NCI-H69 (cell line): ENCODE measurements at regions not wholly inside any gene's neighbourhood (a gene's known extent, or its start where the extent isn't known, plus 50 kb on each side); places are given as distances from the start of the nearest gene placed in this dataset.
A peak's percentile ranks its signal among the peaks of the same experiment; 100 is the strongest.

Experiments used
- DNase-seq: peaks from one replicate; lab custom pipeline; 2025; lab: John Stamatoyannopoulos, UW

DNA sequence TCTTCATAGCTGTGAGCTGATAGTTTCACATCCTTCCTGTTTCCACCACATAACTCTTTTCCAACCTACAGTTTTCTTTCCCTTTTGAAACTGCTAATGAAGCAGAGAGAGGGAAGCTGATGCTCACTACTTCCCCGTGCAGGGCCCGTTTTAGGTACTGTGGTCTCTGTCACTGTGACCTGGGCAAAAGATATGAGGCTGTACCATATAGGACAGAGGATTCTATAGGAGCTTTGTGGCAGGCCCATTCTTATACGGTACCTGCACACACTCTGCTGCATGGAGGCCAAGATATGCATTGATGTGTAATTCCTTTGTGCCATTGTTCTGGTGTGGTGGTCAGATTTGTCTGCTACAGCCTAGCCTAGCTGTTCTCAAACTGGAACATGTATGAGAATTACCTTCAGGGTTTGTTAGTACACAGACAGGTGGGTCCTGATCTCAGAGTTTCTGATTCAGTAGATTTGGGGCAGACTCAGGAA, 577.3 kb downstream of the LMO7 start:
- no peak for DNase-seq

DNA sequence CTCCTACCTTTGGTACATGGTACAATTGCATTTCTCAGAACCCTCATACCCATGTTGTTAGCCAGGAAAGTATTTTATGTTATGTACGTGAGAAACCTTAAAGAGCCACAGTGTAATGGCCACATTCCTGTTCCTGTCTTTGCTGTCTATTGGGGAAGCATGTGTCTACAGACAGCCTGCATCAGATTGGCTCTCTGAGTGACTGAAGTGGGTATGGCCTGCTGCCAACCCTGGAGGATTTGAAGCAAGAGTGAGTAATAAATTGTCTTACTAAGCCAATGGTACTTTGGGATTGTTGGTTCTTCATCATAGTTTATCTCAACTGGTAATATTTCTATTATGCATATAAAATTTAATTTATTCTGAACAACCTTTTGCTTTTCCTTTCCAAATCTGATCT, 574.1 kb downstream of the LMO7 start:
- peak; percentile 5 for DNase-seq

DNA sequence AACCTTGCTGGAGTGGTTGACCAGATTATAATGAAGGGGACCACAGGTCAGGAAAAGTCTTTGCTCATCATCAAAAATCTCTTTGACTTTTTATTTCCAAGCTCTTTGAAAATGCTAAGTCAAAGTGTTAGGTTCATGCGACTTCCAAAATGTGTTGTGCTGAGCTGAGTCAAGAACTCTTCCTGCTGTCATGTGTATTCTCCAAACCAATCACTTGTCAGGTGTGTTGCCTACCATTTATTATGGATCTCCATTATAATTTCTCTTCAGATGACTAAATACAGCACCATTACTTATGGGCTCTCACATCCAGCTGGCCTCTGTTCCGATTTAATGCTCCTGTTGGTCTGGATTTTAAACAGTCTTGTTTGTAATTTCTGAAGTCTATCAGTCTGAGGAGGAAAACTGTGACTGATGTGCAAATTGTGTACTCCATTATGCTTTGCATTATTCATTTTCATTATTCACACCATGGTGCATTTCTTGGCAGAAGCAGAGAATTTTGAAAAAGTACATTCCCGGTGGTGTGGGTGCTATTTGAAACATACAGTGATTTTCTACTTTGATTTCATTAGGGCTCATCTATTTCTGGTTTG, 562.5 kb downstream of the LMO7 start:
- no peak for DNase-seq

- no peak for DNase-seq
Measured at GRCh38 chr13:76189882-76190519, 553.9 kb downstream of the LMO7 start.

GRCh38 chr13:76175961-76176725, 540.0 kb downstream of the LMO7 start:
- no peak for DNase-seq

DNA sequence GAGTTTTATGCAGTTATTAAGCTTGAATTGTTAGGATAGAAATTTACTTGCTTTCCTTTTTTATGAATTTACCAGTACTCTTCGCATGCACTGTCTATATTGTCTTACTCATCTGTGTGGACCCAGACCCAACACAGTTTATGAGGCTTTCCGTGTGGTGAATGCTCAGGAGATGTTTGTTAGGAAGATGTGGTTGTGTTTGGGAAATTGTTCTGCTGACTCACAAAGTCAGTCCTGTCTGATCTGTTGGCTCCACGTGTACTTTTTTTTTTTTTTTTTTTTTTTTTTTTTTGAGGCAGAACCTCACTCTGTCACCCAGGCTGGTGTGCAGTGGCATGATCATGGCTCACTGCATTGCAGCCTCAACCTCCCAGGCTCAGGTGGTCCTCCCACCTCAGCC, 532.5 kb downstream of the LMO7 start:
- DNase-seq = no peak

DNA sequence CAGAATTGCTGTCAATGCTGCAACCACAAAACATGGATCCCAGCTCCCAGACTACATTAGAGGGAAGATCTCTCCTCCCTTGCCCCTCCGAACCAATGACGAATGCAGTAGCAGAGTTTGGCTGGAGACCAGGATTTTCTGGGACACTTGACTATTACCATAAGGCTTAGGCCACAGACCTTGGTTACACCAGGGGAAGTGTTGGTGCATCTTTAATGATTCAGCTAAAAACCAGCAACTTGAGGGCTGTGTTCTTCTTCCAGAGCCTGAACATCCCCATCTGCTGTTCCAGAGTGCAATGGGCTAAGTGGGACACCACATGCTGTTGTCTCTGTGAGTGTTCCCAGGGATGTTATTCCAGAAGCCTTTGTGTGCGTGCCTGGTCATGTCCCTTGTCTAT, 528.2 kb downstream of the LMO7 start:
- peak; percentile 10 for DNase-seq

GRCh38 chr13:76163761-76164160, 527.6 kb downstream of the LMO7 start:
- no peak for DNase-seq

DNA sequence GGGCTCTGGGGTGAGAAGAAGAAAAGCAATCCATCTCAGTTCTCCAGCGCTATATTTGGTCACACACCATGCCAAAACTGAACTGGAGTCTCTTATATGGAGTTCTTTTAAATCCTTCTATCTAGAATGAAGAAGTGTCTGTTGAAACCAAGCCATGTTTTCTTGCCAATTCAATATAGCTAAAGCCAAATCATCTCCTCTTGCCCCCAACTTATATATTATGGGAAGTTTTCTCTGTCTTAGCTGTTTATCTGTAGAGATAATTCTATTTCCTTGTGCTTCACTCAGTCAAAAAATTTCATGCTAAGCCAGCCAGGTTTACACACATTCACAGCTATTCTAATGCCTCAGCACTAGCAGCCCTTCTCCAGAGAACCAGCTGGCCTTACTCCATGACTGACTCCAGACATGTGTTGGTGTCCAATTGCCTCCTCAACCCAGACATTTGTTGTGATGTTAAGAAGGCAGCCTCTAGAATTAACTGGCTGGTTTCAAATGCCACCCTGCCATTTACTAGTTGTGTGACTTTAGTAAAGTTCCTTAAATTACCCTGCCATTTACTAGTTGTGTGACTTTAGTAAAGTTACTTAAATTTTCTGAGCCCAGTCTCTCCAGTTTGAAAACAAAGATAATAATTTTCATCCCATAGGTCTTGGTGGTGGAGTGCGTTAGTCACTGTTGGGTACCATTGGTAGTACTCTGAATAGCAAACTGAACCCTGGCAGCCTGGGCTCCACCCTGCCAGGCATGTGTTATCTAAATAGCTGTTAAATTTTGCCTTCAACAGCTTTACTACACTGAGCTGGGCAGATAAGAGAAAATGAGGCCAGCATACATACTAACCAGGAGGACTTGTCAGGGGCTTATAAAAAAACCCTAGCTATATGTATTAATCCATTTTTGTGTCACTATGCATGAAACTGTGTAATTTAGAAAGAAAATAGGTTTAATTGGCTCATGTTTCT, 525.1 kb downstream of the LMO7 start:
- no peak for DNase-seq

GRCh38 chr13:76160506-76160905, 524.4 kb downstream of the LMO7 start:
- DNase-seq = no peak

- DNase-seq = no peak
Measured at GRCh38 chr13:76157926-76158325, 521.8 kb downstream of the LMO7 start.

DNA sequence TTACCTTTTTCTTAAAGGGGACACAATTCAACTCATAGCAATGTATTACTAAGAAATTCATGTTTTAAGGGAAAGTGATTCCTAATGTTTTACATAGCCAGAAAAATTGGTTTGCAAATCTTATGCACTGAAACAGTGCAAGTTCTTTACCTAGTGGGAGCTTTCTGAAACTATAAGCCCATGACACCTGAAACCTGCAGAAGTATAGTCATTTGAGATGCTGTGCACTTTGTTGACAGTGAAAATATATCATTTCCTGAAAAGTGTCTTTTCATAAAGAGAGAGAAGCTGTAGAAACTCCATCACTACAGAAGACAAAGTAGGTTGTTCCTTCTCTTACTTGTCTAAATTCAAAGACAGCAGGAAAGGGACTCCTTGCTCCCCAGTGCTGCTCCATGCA, 517.1 kb downstream of the LMO7 start:
- DNase-seq = no peak

DNA sequence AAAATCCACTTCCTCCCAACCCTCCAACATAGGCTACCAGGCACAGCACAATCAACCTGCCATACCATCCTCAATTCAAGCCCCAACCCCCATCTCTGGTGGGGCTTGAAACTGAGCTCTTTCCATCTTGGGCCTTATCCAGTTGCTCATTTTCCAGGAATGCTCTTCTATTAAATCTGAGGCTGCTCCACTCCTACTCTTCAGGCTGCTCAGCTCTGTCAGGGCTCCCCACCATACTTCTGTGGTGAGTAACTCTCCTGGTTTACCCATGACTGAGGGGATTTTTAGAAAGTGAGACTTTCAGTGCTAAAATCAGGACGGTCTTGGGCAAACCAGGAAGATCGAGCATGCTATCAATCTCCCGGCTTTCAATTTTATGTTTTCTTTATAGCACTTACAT, 512.8 kb downstream of the LMO7 start:
- peak; percentile 21 for DNase-seq

- DNase-seq = peak; percentile 55
Measured at GRCh38 chr13:76148374-76148773, 512.2 kb downstream of the LMO7 start.

DNA sequence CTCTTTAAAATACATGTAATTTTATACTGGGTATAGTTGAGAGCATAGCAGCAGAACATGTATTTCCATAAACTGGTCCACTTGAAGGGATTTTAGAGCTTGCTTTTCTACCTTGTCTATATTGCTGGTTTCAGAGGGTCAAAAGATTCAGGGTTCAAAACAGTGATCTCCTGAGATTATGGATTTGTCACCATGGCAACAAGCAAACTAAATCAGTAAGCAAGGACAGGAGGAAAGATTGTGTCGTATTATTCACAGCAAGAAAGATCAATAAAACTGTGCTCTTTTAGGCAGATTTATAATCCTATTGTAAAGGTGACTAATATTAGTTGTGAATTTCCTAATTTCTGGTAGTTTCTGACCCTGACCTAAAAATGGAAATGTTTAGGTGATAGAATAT, 496.4 kb downstream of the LMO7 start:
- DNase-seq = no peak

- DNase-seq = no peak
Measured at GRCh38 chr13:76131551-76131950, 495.4 kb downstream of the LMO7 start.

DNA sequence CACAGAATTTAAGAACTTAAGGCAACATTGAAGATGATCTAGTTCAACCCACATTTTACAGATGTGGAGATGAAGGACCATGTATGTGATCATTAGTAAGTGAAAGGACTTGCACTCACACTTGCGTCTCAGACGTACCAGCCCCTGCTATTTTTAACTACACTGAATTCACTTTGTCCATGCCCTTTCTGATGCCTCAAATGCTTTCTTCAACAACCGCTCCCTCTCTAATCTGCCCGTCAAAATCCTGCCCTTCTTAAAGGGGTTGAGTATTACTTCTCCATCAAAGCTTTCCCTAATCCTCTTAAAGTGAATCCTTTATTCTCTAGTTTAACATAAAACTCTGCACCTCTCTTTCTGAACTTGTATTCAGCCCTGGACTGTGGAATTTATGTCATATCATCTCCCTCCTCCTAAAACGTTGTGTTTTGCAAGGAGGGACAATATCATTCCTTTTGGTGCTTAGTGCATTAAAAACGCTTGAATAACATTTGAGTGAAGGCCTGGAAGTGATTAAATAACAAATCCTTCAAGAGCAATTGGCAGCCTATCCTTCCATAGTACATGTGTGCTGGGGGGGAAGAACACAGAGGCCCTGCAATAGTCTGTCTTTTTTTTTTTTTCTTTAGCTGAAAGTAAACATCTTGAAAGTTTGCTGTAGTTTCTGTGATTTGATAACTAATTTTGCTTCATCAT, 493.3 kb downstream of the LMO7 start:
- DNase-seq = no peak

DNA sequence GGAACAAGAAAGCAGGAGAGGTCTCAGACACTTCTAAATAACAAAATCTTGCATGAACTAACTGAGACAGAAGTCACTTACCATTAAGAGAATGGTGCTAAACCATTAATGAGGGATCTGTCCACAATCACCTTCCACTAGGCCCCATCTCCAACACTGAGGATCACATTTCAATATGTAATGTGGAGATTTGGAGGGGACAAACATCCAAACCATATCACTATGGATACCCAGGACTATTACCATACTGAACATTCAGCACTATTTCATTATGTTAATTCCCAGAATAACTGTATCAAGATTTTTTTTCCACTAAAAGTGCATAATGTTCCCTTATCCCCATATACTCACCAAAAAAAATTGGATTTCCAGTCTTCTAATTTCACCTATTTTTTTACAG, 491.8 kb downstream of the LMO7 start:
- no peak for DNase-seq

DNA sequence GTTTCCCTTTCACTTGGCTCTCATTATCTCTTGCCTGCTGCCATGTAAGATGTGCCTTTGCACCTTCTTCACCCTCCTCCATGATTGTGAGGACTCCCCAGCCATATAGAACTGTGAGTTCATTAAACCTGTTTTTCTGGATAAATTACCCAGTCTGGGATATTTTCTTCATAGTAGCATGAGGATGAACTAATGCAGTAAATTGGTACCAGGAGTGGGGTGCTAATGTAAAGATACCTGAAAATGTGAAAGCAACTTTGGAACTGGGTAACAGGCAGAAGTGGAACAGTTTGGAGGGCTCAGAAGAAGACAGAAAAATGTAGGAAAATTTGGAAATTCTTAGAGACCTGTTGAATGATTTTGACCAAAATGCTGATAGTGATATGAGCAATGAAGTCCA, 487.4 kb downstream of the LMO7 start:
- no peak for DNase-seq

- no peak for DNase-seq
Measured at GRCh38 chr13:76116751-76117360, 480.7 kb downstream of the LMO7 start.

DNA sequence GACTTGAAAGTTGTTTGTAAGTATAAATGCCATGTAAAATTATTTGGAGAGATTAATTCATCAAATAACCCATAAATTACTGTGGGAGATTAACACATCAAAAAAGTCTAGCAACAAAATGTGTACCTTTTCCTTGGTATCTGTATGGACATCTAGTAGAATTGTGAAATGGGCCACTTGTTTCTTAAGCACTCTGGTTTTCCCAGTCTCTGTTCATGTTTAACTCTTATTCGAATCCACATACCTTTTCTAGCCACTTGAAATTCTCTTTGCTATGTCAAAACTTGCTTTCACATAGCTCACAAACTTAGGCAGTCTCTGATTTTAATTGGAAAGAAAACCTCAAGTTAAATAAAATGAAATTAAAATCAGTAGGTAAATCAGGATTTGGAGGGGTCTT, 470.6 kb downstream of the LMO7 start:
- no peak for DNase-seq
